Loucy (cell line): ENCODE measurements at regions not wholly inside any gene's neighbourhood (a gene's known extent, or its start where the extent isn't known, plus 50 kb on each side); places are given as distances from the start of the nearest gene placed in this dataset.

Experiments
- H2AFZ ChIP-seq: fragments of 200-600 bp; sonication (generic); 2 replicates; pipeline ENCODE4 v1.6.0; 2016; ENCODE audit warnings: antibody characterized with exemption, mild to moderate bottlenecking, low read length, moderate library complexity
- H3F3A ChIP-seq: fragments of 200-600 bp; 2 replicates; pipeline ENCODE4 v1.6.0; 2016; ENCODE audit warnings: antibody characterized with exemption, low read depth, mild to moderate bottlenecking
- H3K27me3 ChIP-seq: fragments of 200-600 bp; sonication (generic); 2 replicates; pipeline ENCODE4 v1.6.1; 2014; ENCODE audit warnings: low read length, mild to moderate bottlenecking; ENCODE audit not compliant: insufficient read depth, poor library complexity, severe bottlenecking
- H3K36me3 ChIP-seq: fragments of 200-600 bp; sonication (generic); 2 replicates; pipeline ENCODE4 v1.6.1; 2016; ENCODE audit warnings: low read length; ENCODE audit not compliant: insufficient read depth
- H3K4me1 ChIP-seq: fragments of 200-600 bp; sonication (generic); 2 replicates; pipeline ENCODE4 v1.5.1; 2014; ENCODE audit warnings: low read length, mild to moderate bottlenecking; ENCODE audit not compliant: insufficient read depth, poor library complexity, severe bottlenecking
- H3K4me2 ChIP-seq: fragments of 200-600 bp; sonication (generic); 2 replicates; pipeline ENCODE4 v1.6.0; 2014; ENCODE audit warnings: antibody characterized with exemption, low read length, low read depth, mild to moderate bottlenecking; ENCODE audit not compliant: poor library complexity, severe bottlenecking
- H3K4me3 ChIP-seq: fragments of 200-600 bp; sonication (generic); 2 replicates; pipeline ENCODE4 v1.5.1; 2014; ENCODE audit warnings: low read length, mild to moderate bottlenecking, mixed read lengths; ENCODE audit not compliant: poor library complexity, severe bottlenecking
- H3K79me2 ChIP-seq: fragments of 200-600 bp; sonication (generic); 2 replicates; pipeline ENCODE4 v1.6.1; 2014; ENCODE audit warnings: low read length; ENCODE audit not compliant: insufficient read depth
- H3K9ac ChIP-seq: fragments of 200-600 bp; sonication (generic); 2 replicates; pipeline ENCODE4 v1.6.0; 2014; ENCODE audit warnings: mild to moderate bottlenecking, low read depth, low read length, moderate library complexity; ENCODE audit not compliant: poor library complexity, severe bottlenecking
- H3K9me2 ChIP-seq: fragments of 200-600 bp; sonication (generic); replicated peaks from 2 replicates; pipeline ENCODE4 v1.6.1; 2016; ENCODE audit warnings: low read depth, low read length, mixed read lengths
- H3K9me3 ChIP-seq: fragments of 200-600 bp; sonication (generic); 2 replicates; pipeline ENCODE4 v1.6.1; 2014; ENCODE audit warnings: mild to moderate bottlenecking, antibody characterized with exemption, low read length, low read depth; ENCODE audit not compliant: insufficient read depth
- H4K20me1 ChIP-seq: fragments of 200-600 bp; sonication (generic); 2 replicates; pipeline ENCODE4 v1.6.0; 2014; ENCODE audit warnings: antibody characterized with exemption, low read length, mild to moderate bottlenecking; ENCODE audit not compliant: insufficient read depth, poor library complexity, severe bottlenecking
- EZH2phosphoT487 ChIP-seq: fragments of 200-600 bp; IDR thresholded peaks from 2 replicates; pipeline ENCODE4 v1.6.1; 2018; ENCODE audit warnings: antibody characterized with exemption, mild to moderate bottlenecking, moderate library complexity, borderline replicate concordance
- TF ChIP-seq, protein P1 (sequence below): fragments of 200-600 bp; sonication (generic); conservative IDR thresholded peaks from 2 replicates; pipeline ENCODE4 v1.5.1; 2014; ENCODE audit warnings: mild to moderate bottlenecking, antibody characterized with exemption, low read length

DNA sequence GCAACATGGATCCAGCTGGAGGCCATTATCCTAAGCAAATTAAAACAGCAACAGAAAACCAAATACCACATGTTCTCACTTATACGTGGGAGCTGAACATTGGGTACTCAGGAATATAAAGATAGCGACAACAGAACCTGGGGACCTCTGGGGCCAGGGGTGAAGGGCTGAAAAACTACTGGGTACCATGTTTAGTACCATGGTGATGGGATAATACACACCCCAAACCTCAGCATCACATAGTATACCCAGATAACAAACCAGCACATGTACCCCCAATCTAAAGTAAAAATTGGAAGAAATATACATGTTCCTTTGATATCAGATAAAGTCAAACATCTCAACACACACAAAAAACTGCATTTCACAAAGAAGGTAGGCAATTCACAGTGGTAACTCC is 876.2 kb downstream of the TBL1XR1 start:
- no peak overlapping the region for H2AFZ ChIP-seq
- no peaks in the 10 kb centered on the region for H3K9me3 ChIP-seq
- no peak overlapping the region for H3K9ac ChIP-seq
- no peaks in the 10 kb centered on the region for H3K79me2 ChIP-seq
- no peaks in the 10 kb centered on the region for H3F3A ChIP-seq
- no peak overlapping the region for H3K4me3 ChIP-seq
- TF ChIP-seq EZH2phosphoT487 = no peak
- TF ChIP-seq, protein P1, sequence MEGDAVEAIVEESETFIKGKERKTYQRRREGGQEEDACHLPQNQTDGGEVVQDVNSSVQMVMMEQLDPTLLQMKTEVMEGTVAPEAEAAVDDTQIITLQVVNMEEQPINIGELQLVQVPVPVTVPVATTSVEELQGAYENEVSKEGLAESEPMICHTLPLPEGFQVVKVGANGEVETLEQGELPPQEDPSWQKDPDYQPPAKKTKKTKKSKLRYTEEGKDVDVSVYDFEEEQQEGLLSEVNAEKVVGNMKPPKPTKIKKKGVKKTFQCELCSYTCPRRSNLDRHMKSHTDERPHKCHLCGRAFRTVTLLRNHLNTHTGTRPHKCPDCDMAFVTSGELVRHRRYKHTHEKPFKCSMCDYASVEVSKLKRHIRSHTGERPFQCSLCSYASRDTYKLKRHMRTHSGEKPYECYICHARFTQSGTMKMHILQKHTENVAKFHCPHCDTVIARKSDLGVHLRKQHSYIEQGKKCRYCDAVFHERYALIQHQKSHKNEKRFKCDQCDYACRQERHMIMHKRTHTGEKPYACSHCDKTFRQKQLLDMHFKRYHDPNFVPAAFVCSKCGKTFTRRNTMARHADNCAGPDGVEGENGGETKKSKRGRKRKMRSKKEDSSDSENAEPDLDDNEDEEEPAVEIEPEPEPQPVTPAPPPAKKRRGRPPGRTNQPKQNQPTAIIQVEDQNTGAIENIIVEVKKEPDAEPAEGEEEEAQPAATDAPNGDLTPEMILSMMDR = no peak
- no peaks in the 10 kb centered on the region for H3K9me2 ChIP-seq
- H3K4me2 ChIP-seq = no peak overlapping the region
- no peaks in the 10 kb centered on the region for H4K20me1 ChIP-seq
- no peaks in the 10 kb centered on the region for H3K4me1 ChIP-seq
- no peaks in the 10 kb centered on the region for H3K36me3 ChIP-seq
- H3K27me3 ChIP-seq = no peaks in the 10 kb centered on the region

DNA sequence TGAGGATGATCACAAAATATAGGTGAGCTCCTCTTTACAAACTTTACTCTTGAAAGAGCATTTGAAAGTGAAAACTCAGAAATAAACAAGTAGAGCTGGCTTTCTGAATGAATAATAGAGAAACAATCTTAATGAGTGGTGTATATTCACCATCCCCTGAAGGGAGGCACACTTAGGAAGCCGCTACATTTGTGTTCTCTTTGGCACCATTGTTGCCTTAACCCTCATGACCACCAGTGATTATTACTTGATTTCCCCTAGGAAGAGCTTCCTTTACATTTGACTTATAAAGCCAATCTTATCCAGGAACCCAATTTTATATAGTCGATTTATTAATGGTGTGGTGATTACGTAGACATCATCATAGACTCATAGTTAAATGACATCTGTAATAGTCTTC is 883.9 kb downstream of the TBL1XR1 start:
- Histone ChIP-seq H3K4me3 (no peak overlapping the region), H3K9ac (no peak overlapping the region), H3K27me3 (no peaks in the 10 kb centered on the region), H3K9me3 (no peaks in the 10 kb centered on the region), H3K4me2 (no peak overlapping the region), H3F3A (no peaks in the 10 kb centered on the region), H3K79me2 (no peaks in the 10 kb centered on the region), H3K4me1 (no peaks in the 10 kb centered on the region), H4K20me1 (no peaks in the 10 kb centered on the region), H2AFZ (no peak overlapping the region), H3K36me3 (no peaks in the 10 kb centered on the region), H3K9me2 (0 out of 2 replicates have a peak, but pooled peaks cover 3% of the 10 kb centered on the region)
- TF ChIP-seq, protein P1 = no peak
- no peak for TF ChIP-seq EZH2phosphoT487

DNA sequence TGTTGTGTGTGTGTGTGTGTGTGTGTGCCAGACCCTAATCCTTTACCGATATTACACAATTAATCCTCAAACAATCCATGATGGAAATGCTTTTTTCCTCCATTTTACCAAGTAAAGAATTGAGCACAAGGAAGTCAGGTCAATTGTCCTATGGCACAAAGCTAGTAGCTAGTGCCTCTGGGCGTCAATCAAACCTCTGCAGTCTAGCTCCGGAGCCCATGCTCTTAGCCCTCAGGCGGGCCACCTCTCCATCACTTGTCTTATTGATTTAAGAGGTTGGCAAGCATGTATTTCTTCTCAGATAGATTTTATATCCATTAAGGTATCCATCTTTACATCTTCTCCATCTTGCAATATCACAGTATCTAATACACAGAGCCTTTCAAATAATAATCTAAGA is 886.6 kb downstream of the TBL1XR1 start:
- Histone ChIP-seq H3K79me2 (no peaks in the 10 kb centered on the region), H4K20me1 (no peaks in the 10 kb centered on the region), H3K9ac (no peak overlapping the region)

More for the DNA sequence above, 886.6 kb downstream of the TBL1XR1 start:
- Histone ChIP-seq H3K4me1 (no peaks in the 10 kb centered on the region), H3K9me2 (0 out of 2 replicates have a peak, but pooled peaks cover 1% of the 10 kb centered on the region), H2AFZ (no peak overlapping the region), H3K27me3 (no peaks in the 10 kb centered on the region), H3K4me3 (no peak overlapping the region), H3F3A (no peaks in the 10 kb centered on the region), H3K9me3 (no peaks in the 10 kb centered on the region), H3K36me3 (no peaks in the 10 kb centered on the region), H3K4me2 (no peak overlapping the region)
- no peak for TF ChIP-seq EZH2phosphoT487
- TF ChIP-seq, protein P1 = no peak
